DND-41 (cell line): ENCODE measurements at regions not wholly inside any gene's neighbourhood (a gene's known extent, or its start where the extent isn't known, plus 50 kb on each side); places are given as distances from the start of the nearest gene placed in this dataset.
A peak's percentile ranks its signal among the peaks of the same experiment; 100 is the strongest.

ENCODE experiments used
- ATAC-seq: fragments of 200-7000 bp; cut with Tn5 transposase; 3 replicates; pipeline ENCODE4 v1.9.1; 2021; ENCODE audit warnings: low read depth; ENCODE audit not compliant: insufficient read depth
- DNase-seq: peaks from one replicate; pipeline ENCODE4 v3.0.0-alpha.2; 2020
- H2AFZ ChIP-seq: 2 replicates; pipeline ENCODE4 v1.6.0; 2012; ENCODE audit warnings: low read depth, low read length
- H3K27ac ChIP-seq: 2 replicates; pipeline ENCODE4 v1.5.1; 2012; ENCODE audit warnings: low read length, inconsistent platforms
- H3K27me3 ChIP-seq: fragments of 200-600 bp; sonication (generic); 2 replicates; pipeline ENCODE4 v1.6.0; 2012; ENCODE audit warnings: low read length, mild to moderate bottlenecking, inconsistent platforms; ENCODE audit not compliant: insufficient read depth, poor library complexity
- H3K36me3 ChIP-seq: 2 replicates; pipeline ENCODE4 v1.5.1; 2012; ENCODE audit warnings: low read length, inconsistent platforms; ENCODE audit not compliant: insufficient read depth
- H3K4me1 ChIP-seq: 2 replicates; pipeline ENCODE4 v1.5.1; 2012; ENCODE audit warnings: mild to moderate bottlenecking, low read length; ENCODE audit not compliant: insufficient read depth
- H3K4me2 ChIP-seq: 2 replicates; pipeline ENCODE4 v1.6.0; 2012; ENCODE audit warnings: mild to moderate bottlenecking, moderate library complexity, low read length, inconsistent platforms; ENCODE audit not compliant: insufficient read depth
- H3K4me3 ChIP-seq, 2 experiments: fragments of 200-600 bp in 1 of 2; shearing (Covaris generic) in 1 of 2; 2 replicates each; pipeline ENCODE4 v1.5.1; 2012 to 2016; ENCODE audit warnings: inconsistent platforms in 2 of 2, low read length in 2 of 2, mild to moderate bottlenecking in 2 of 2, low read depth in 1 of 2, moderate library complexity in 1 of 2
- H3K79me2 ChIP-seq: 2 replicates; pipeline ENCODE4 v1.6.0; 2012; ENCODE audit warnings: low read length, inconsistent platforms; ENCODE audit not compliant: insufficient read depth
- H3K9ac ChIP-seq: 2 replicates; pipeline ENCODE4 v1.6.0; 2012; ENCODE audit warnings: low read depth, mild to moderate bottlenecking, inconsistent platforms, low read length, moderate library complexity
- H3K9me3 ChIP-seq: 2 replicates; pipeline ENCODE4 v1.5.1; 2012; ENCODE audit warnings: low read length, moderate library complexity, mild to moderate bottlenecking, inconsistent platforms; ENCODE audit not compliant: insufficient read depth, severe bottlenecking
- H4K20me1 ChIP-seq: 2 replicates; pipeline ENCODE4 v1.6.0; 2012; ENCODE audit warnings: low read length; ENCODE audit not compliant: insufficient read depth
- EZH2 ChIP-seq: IDR thresholded peaks from 3 replicates; pipeline ENCODE4 v1.6.1; 2012; ENCODE audit warnings: borderline replicate concordance, low read depth, mild to moderate bottlenecking, moderate library complexity, low read length, inconsistent platforms; ENCODE audit not compliant: severe bottlenecking
- TF ChIP-seq, protein P1 (sequence below): IDR thresholded peaks from 2 replicates; pipeline ENCODE4 v1.5.1; 2012; ENCODE audit warnings: borderline replicate concordance, low read length, moderate library complexity, mild to moderate bottlenecking; ENCODE audit not compliant: poor library complexity, severe bottlenecking; ENCODE audit errors: extremely low read depth

GRCh38 chr10:130737621-130738020 is 573.9 kb downstream of the TCERG1L start:
- Histone ChIP-seq H2AFZ (no peak overlapping the region), H3K9ac (no peak overlapping the region), H3K79me2 (no peaks in the 10 kb centered on the region), H3K27me3 (no peaks in the 10 kb centered on the region), H3K9me3 (no peaks in the 10 kb centered on the region), H3K27ac (no peak overlapping the region), H3K4me3 (no peak overlapping the region), H3K36me3 (no peaks in the 10 kb centered on the region), H4K20me1 (no peaks in the 10 kb centered on the region), H3K4me1 (no peaks in the 10 kb centered on the region), H3K4me2 (no peak overlapping the region)
- TF ChIP-seq, protein P1, sequence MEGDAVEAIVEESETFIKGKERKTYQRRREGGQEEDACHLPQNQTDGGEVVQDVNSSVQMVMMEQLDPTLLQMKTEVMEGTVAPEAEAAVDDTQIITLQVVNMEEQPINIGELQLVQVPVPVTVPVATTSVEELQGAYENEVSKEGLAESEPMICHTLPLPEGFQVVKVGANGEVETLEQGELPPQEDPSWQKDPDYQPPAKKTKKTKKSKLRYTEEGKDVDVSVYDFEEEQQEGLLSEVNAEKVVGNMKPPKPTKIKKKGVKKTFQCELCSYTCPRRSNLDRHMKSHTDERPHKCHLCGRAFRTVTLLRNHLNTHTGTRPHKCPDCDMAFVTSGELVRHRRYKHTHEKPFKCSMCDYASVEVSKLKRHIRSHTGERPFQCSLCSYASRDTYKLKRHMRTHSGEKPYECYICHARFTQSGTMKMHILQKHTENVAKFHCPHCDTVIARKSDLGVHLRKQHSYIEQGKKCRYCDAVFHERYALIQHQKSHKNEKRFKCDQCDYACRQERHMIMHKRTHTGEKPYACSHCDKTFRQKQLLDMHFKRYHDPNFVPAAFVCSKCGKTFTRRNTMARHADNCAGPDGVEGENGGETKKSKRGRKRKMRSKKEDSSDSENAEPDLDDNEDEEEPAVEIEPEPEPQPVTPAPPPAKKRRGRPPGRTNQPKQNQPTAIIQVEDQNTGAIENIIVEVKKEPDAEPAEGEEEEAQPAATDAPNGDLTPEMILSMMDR, result no peak
- no peak for TF ChIP-seq EZH2
- peak; percentile 40 for DNase-seq
- no peak for ATAC-seq

DNA sequence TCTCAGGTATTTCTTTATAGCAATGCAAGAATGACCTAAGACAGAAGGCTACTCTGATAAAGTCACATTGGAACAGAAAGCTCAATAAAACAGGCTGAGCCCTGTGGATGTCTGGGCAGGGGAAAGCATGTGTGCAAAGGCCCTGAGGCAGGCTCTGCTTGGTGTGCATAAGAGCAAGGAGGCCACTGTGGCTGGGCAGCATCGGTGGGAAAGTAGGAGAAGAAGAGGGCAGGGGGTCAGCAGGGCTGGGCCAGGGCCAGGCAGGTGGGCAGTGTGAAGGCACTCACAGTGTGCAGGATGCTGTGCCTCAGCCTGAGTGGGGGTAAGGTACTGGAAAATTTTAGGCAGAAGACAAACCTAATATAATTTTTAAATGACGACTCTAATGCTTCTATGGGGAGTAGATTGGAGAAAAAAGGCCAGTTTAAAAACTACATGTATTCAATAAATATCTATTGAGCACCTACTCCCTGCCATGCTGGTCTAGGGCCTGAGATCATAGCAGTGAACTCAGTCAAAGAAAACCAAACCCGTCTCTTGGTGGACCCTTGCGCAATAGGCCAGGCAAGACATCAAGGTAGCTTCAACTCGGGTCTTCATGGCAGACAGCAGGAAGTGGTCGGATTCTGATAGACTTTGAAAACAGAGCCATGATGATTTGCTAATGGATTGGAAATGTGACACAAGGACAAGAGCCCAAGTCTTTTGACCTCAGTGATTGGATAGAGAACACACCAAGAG is 572.3 kb downstream of the TCERG1L start:
- DNase-seq (no peak), ATAC-seq (no peak)
- H3K9ac ChIP-seq, result no peak overlapping the region
- H3K4me1 ChIP-seq, result no peaks in the 10 kb centered on the region
- no peaks in the 10 kb centered on the region for H3K36me3 ChIP-seq
- H3K27me3 ChIP-seq, result no peaks in the 10 kb centered on the region
- TF ChIP-seq, protein P1, result no peak
- no peak for TF ChIP-seq EZH2
- H4K20me1 ChIP-seq, result no peaks in the 10 kb centered on the region
- no peak overlapping the region for H3K4me3 ChIP-seq
- no peak overlapping the region for H2AFZ ChIP-seq
- no peaks in the 10 kb centered on the region for H3K9me3 ChIP-seq
- H3K79me2 ChIP-seq, result no peaks in the 10 kb centered on the region
- H3K4me2 ChIP-seq, result no peak overlapping the region
- H3K27ac ChIP-seq, result no peak overlapping the region

DNA sequence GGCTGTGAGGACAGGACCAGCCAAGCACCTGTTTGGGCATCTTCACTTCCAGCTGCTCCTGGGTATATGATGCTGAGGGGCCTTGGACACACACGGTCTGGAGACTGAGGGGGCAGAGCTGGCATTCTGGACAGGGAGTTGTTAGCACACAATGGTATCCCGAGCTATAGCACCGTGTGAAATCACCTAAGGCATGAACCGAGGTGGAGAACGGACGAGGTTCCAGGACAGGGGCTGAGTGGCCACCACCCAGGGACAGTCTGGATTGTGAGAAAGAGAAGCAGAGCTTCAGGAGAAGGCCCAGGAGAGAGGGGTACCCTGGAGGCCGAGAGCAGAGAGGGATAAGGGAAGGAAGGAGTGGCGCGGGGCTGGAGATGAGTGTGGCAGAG is 571.8 kb downstream of the TCERG1L start:
- ATAC-seq, result no peak
- H3K9me3 ChIP-seq, result no peaks in the 10 kb centered on the region
- no peaks in the 10 kb centered on the region for H3K27me3 ChIP-seq
- no peaks in the 10 kb centered on the region for H4K20me1 ChIP-seq
- H2AFZ ChIP-seq, result no peak overlapping the region
- H3K4me2 ChIP-seq, result no peak overlapping the region
- H3K36me3 ChIP-seq, result no peaks in the 10 kb centered on the region
- TF ChIP-seq EZH2, result no peak
- TF ChIP-seq, protein P1, result no peak
- no peaks in the 10 kb centered on the region for H3K79me2 ChIP-seq
- H3K27ac ChIP-seq, result no peak overlapping the region
- DNase-seq, result no peak
- H3K9ac ChIP-seq, result no peak overlapping the region
- no peaks in the 10 kb centered on the region for H3K4me1 ChIP-seq
- no peak overlapping the region for H3K4me3 ChIP-seq
